Muscle layer of colon (tissue), 2 donors: ENCODE measurements at regions not wholly inside any gene's neighbourhood (a gene's known extent, or its start where the extent isn't known, plus 50 kb on each side); places are given as distances from the start of the nearest gene placed in this dataset.

Experiments
- H3K27ac ChIP-seq: one replicate; pipeline ENCODE4 v1.7.0; 2013; ENCODE audit warnings: low read depth, mild to moderate bottlenecking, low read length, moderate library complexity
- H3K27me3 ChIP-seq, 2 donors: one replicate each; pipeline ENCODE4 v1.7.0; 2013; ENCODE audit warnings: low read length in 2 of 2, mild to moderate bottlenecking in 2 of 2; ENCODE audit not compliant: insufficient read depth in 2 of 2, control insufficient read depth in 1 of 2
- H3K36me3 ChIP-seq: one replicate; pipeline ENCODE4 v1.7.0; 2013; ENCODE audit warnings: mild to moderate bottlenecking, low read length; ENCODE audit not compliant: insufficient read depth
- H3K4me1 ChIP-seq: one replicate; pipeline ENCODE4 v1.7.0; 2013; ENCODE audit warnings: mild to moderate bottlenecking, low read length; ENCODE audit not compliant: insufficient read depth
- H3K4me3 ChIP-seq, 2 donors: one replicate each; pipeline ENCODE4 v1.7.0; 2013; ENCODE audit warnings: low read length in 2 of 2, low read depth in 1 of 2, mild to moderate bottlenecking in 1 of 2, moderate library complexity in 1 of 2
- H3K9ac ChIP-seq: one replicate; pipeline ENCODE4 v1.7.0; 2013; ENCODE audit warnings: low read length
- H3K9me3 ChIP-seq: one replicate; pipeline ENCODE4 v1.7.0; 2013; ENCODE audit warnings: mild to moderate bottlenecking, low read length
- donor health status: abdominal sarcoma.
- donor health status: Adenocarcinoma of cecum.

DNA sequence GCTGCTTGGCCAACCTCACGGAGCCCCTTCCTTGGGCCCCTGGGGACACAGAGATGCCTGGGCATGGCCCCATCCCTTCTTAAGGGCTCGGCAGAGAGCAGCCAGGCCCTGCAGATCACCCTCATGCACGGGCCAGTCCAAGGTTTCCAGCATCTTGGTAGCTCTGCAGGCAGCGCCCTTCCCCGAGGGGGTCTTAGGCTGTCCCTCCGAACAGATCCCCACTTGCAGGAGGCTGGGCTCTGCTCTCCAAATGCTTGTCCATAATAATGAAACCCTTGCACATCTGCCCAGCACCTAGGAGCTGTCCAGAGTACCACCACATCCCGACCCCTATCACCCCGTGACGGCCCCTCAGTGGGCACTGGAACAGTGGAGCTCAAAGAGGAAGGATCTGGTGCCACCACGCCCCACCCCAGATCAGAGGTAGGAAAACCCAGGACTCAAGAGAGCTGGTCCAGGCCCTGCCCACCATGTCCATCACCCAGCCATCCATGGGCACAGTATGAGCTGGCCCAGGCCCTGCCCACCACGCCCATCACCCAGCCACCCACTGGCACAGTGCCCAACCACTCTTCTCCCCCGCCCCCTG, 92.5 kb upstream of the PRR5 start:
- H3K27ac ChIP-seq, result no peak overlapping the region
- H3K4me1 ChIP-seq, result no peaks in the 10 kb centered on the region
- H3K36me3 ChIP-seq, result no peaks in the 10 kb centered on the region
- no peaks in the 10 kb centered on the region for H3K9me3 ChIP-seq
- no peak overlapping the region for H3K4me3 ChIP-seq
- H3K27me3 ChIP-seq, result peaks cover 0 to 8% of the 10 kb centered on the region in 2 donors
- no peak overlapping the region for H3K9ac ChIP-seq

GRCh38 chr22:44608597-44609399, 93.2 kb upstream of the PRR5 start:
- no peak overlapping the region for H3K27ac ChIP-seq
- no peaks in the 10 kb centered on the region for H3K4me1 ChIP-seq
- no peak overlapping the region for H3K4me3 ChIP-seq
- H3K9ac ChIP-seq, result no peak overlapping the region
- H3K9me3 ChIP-seq, result no peaks in the 10 kb centered on the region
- H3K36me3 ChIP-seq, result no peaks in the 10 kb centered on the region
- peaks cover 0 to 8% of the 10 kb centered on the region in 2 donors for H3K27me3 ChIP-seq

DNA sequence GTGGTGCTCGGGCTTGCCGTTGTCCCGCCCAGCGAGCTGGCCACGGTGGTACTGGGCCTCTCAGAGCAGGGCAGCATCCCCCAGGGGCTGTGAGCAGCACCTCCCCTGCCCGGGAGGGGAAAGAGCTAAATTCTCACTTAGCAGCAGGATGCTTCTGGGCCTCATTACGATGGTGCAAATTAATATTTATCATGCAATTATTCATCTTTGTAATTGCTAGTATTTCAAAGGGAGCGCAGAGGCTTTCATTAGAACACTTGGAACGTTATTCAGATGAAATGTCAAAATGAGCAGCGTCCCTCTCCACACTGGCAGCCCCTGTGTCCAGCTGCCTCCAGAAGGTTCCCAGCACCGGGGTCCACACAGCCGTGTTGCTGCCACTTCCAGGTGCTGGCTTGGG, 95.9 kb upstream of the PRR5 start:
- Histone ChIP-seq H3K36me3 (no peaks in the 10 kb centered on the region), H3K9ac (no peak overlapping the region), H3K27ac (no peak overlapping the region), H3K27me3 (peaks cover 0 to 8% of the 10 kb centered on the region in 2 donors), H3K4me1 (no peaks in the 10 kb centered on the region), H3K9me3 (no peaks in the 10 kb centered on the region), H3K4me3 (no peak overlapping the region)

DNA sequence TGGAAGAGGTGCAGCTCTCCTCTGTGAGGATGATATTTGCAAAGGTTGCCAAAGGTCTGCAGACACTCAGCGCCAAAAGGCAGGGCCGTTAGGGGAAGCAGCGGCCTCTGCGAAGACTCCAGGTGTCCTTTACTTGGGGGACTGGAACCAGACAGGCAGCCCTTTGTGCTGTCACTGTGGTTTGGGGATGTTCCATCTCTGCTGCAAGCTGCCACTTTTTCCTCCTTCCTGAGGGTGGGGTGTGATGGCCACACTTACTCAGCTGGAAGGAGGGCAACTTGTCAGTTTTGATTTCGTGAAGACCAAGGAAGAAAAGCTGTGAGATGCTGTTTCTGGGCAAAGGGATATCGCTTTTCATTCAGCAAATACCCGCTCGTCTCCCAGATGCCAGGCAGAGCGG, 96.5 kb upstream of the PRR5 start:
- H3K9me3 ChIP-seq, result no peaks in the 10 kb centered on the region
- H3K27me3 ChIP-seq, result peaks cover 0 to 8% of the 10 kb centered on the region in 2 donors
- no peak overlapping the region for H3K9ac ChIP-seq
- no peaks in the 10 kb centered on the region for H3K4me1 ChIP-seq
- H3K36me3 ChIP-seq, result no peaks in the 10 kb centered on the region
- H3K4me3 ChIP-seq, result no peak overlapping the region
- no peak overlapping the region for H3K27ac ChIP-seq

GRCh38 chr22:44604991-44605390, 97.0 kb upstream of the PRR5 start:
- Histone ChIP-seq H3K36me3 (no peaks in the 10 kb centered on the region), H3K27ac (no peak overlapping the region), H3K4me1 (no peaks in the 10 kb centered on the region), H3K4me3 (no peak overlapping the region), H3K9ac (no peak overlapping the region), H3K9me3 (no peaks in the 10 kb centered on the region), H3K27me3 (peaks cover 0 to 8% of the 10 kb centered on the region in 2 donors)

DNA sequence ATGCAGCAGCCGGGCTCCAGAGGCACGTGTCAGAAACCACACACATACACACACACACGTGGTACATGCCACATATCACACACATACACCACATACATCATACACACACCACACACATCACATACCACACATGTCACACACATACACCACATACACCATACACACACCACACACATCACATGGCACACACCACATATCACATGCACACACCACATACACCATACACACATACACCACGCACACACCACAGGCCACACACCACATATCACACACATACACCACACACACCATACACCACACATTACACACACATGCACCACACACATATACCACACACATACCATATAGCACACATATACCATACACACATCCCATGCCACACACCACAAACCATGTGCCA, 97.5 kb upstream of the PRR5 start:
- Histone ChIP-seq H3K4me1 (no peaks in the 10 kb centered on the region), H3K27me3 (peaks cover 0 to 7% of the 10 kb centered on the region in 2 donors), H3K9ac (no peak overlapping the region), H3K36me3 (no peaks in the 10 kb centered on the region), H3K4me3 (no peak overlapping the region), H3K27ac (no peak overlapping the region), H3K9me3 (no peaks in the 10 kb centered on the region)

DNA sequence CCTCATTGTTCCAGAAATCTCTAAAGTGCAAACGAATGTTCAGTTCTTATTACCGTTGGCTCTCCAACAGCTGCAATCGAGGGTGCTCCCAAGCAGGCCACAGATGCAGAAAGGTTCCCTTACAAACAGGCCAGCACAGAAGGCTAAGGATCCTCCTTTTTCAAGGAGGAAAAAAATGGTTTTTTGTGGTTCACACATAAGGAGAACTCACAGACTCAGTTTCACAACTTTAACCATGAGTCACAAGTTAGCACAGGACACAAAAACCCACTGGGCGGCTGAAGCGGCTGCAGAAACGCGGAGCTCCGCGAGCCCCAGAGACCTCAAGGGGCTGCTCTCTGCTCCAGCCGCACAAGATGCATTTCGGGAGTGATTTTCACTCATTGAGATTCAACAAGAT, 98.2 kb upstream of the PRR5 start:
- Histone ChIP-seq H3K36me3 (no peaks in the 10 kb centered on the region), H3K27me3 (peaks cover 0 to 4% of the 10 kb centered on the region in 2 donors), H3K9ac (no peak overlapping the region), H3K4me1 (no peaks in the 10 kb centered on the region), H3K27ac (no peak overlapping the region), H3K9me3 (no peaks in the 10 kb centered on the region), H3K4me3 (no peak overlapping the region)

DNA sequence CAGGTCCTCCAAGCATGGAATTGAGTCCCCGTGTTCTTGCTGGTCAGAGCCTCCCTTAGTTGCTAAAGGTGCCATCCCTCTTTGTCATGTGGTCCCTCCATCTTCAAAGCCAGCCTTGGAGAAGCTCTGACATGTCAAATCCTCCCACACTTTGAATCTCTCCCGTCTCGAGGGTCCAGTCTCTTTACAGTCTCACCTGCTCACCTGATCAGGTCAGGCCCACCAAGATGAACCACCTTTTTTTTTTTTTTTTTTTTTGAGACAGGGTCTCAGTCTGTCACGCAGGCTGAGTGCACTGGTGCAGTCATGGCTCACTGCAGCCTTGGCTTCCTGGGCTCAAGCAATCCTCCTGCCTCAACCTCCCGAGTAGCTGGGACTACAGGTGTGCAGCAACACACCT, 100.3 kb upstream of the PRR5 start:
- H3K4me1 ChIP-seq, result no peaks in the 10 kb centered on the region
- H3K27ac ChIP-seq, result no peak overlapping the region
- H3K36me3 ChIP-seq, result no peaks in the 10 kb centered on the region
- H3K9me3 ChIP-seq, result no peaks in the 10 kb centered on the region
- peaks cover 0 to 4% of the 10 kb centered on the region in 2 donors for H3K27me3 ChIP-seq
- H3K9ac ChIP-seq, result no peak overlapping the region
- no peak overlapping the region for H3K4me3 ChIP-seq

DNA sequence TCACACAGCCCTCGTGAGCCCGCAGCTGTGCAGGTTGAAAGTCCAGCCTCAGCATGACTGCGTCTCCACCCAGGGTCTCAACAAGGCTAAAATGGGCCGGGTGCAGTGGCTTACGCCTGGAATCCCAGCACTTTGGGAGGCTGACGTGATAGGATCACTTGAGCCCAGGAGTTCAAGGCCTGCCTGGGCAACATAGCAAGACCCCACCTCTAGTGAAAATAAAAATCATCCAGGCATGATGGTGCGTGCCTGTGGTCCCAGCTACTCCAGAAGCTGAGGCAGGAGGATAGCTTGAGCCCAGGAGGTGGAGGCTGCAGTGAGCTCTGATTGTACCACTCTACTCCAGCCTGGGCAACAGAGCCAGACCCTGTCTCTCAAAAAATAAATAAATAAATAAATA, 100.8 kb upstream of the PRR5 start:
- no peak overlapping the region for H3K27ac ChIP-seq
- peaks cover 0 to 4% of the 10 kb centered on the region in 2 donors for H3K27me3 ChIP-seq
- H3K4me1 ChIP-seq, result no peaks in the 10 kb centered on the region
- H3K9ac ChIP-seq, result no peak overlapping the region
- no peaks in the 10 kb centered on the region for H3K36me3 ChIP-seq
- no peak overlapping the region for H3K4me3 ChIP-seq
- no peaks in the 10 kb centered on the region for H3K9me3 ChIP-seq

DNA sequence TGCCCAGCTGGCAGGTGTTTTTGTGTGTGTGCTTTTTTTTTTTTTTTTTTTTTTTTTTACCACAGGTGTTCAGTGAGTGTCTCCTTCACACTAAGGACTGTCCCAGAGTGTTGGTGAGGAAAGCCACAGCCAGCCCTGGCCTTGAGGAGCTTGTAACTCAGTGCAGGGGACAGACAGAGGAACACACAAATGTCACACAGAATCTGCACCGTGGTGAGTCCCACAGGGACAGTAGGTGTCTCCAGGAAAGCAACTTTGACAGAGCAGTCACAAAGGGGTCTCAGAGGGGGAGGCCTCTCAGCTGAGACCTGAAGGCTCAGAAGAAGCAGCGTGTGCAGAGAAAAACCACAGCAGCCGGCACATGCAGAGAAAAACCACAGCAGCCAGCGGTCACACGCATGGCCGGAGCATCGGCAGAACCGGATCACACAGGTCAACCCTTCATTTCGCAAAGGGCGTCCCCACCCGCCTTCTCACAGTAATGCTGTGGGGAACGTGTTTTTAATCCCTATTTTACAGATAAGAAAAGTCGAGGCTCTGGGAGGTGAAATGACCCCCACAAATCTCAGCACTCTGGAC, 101.7 kb upstream of the PRR5 start:
- H3K4me1 ChIP-seq, result no peaks in the 10 kb centered on the region
- H3K4me3 ChIP-seq, result no peak overlapping the region
- no peaks in the 10 kb centered on the region for H3K9me3 ChIP-seq
- no peaks in the 10 kb centered on the region for H3K36me3 ChIP-seq
- no peak overlapping the region for H3K27ac ChIP-seq
- no peak overlapping the region for H3K9ac ChIP-seq
- H3K27me3 ChIP-seq, result peaks cover 0 to 4% of the 10 kb centered on the region in 2 donors

DNA sequence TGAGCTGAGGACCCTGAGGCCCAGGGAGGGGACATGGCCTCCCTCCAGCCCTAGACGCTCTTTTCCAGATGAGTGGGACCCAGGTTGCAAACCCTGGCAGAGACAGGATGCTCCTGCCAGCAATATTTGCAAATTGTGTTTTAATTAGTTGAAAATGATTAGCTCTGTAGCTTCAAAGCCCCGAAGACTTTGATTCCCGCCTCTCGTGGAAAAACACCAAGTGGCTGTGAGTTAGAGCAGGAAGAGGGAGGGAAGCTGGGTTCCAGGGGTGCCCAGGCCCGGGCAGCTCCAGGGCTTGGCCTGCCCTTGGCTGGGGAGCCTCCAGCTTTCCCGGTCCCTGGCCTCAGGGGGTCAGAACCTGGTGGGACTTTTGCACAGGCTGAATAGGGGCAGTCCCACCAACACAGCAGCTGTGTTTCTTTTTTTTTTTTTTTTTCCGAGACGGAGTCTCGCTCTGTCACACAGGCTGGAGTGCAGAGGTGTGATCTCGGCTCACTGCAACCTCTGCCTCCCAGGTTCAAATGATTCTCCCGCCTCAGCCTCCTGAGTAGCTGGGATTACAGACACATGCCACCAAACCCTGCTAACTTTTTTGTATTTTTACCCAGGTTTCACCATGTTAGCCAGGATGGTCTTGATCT, 101.6 kb upstream of the RTL6 start:
- Histone ChIP-seq H3K9ac (no peak overlapping the region), H3K4me3 (no peak overlapping the region), H3K9me3 (no peaks in the 10 kb centered on the region), H3K27me3 (peaks cover 0 to 4% of the 10 kb centered on the region in 2 donors), H3K4me1 (no peaks in the 10 kb centered on the region), H3K27ac (no peak overlapping the region), H3K36me3 (no peaks in the 10 kb centered on the region)
